ENCODE measurements at regions not wholly inside any gene's neighbourhood (a gene's known extent, or its start where the extent isn't known, plus 50 kb on each side); places are given as distances from the start of the nearest gene placed in this dataset.

DNA sequence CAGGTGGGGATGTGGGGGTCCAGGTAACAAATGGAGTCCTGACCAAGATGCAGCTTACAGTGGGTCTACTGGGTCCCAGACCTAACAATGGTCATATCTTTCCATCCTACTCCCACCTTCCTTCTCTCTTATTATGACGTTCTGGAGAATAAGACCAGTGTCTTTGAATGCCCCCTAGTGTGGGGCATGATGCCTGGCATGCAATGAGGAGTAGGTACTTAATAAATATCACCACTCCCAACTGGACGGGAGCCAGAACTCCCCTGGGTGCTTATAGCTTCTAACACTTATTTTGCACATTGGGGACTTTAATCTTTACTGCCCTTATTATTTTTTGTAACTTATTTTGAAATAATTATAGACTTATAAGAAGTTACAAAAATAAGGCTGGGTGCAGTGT is 98.2 kb downstream of the NDFIP1 start:
- TF ChIP-seq, protein P1, sequence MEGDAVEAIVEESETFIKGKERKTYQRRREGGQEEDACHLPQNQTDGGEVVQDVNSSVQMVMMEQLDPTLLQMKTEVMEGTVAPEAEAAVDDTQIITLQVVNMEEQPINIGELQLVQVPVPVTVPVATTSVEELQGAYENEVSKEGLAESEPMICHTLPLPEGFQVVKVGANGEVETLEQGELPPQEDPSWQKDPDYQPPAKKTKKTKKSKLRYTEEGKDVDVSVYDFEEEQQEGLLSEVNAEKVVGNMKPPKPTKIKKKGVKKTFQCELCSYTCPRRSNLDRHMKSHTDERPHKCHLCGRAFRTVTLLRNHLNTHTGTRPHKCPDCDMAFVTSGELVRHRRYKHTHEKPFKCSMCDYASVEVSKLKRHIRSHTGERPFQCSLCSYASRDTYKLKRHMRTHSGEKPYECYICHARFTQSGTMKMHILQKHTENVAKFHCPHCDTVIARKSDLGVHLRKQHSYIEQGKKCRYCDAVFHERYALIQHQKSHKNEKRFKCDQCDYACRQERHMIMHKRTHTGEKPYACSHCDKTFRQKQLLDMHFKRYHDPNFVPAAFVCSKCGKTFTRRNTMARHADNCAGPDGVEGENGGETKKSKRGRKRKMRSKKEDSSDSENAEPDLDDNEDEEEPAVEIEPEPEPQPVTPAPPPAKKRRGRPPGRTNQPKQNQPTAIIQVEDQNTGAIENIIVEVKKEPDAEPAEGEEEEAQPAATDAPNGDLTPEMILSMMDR (IDR thresholded peaks at IDR 0.05; ENCODE audit: insufficient read depth, low read depth, low read length), result no peak
- TF ChIP-seq EZH2 (IDR thresholded peaks at IDR 0.05; ENCODE audit: insufficient read depth, low read length), result no peak
